GM04503 (cell line): ENCODE measurements at regions not wholly inside any gene's neighbourhood (a gene's known extent, or its start where the extent isn't known, plus 50 kb on each side); places are given as distances from the start of the nearest gene placed in this dataset.
"Not testable (repeated sequence)": the region's sequence is repeated elsewhere in the genome, so short reads cannot be mapped to it uniquely, and the experiment has no call there.

Experiments
- DNase-seq: peaks from one replicate; pipeline ENCODE4 v3.0.0-alpha.2; 2012; ENCODE audit warnings: low read depth

DNA sequence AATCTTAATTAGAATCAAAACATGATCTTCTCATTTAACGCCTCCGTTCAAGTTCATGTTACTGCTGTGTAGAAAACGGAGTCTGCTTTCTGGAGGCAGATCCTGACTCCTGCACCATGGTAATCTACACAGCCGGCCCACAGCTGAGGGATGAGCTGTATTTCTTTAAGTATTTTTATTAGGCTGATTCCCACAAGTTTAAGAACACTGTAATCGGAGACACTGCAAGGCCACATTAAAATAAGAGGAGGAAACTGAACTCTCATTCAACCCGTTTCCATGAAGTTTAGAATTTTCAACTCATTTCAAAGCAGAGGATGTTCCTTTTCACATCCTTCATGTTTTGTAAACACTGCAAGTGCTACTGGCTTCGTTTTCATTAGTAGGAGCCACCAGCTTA lies 372.2 kb downstream of the NFIB start:
- no peak for DNase-seq

- no peak for DNase-seq
These were observed 374.0 kb downstream of the NFIB start for GRCh38 chr9:13939701-13940490.

GRCh38 chr9:13939134-13939533 lies 374.8 kb downstream of the NFIB start:
- peak; percentile 39 for DNase-seq

- DNase-seq: no peak
These were observed 379.5 kb downstream of the NFIB start for GRCh38 chr9:13934416-13934815.

DNA sequence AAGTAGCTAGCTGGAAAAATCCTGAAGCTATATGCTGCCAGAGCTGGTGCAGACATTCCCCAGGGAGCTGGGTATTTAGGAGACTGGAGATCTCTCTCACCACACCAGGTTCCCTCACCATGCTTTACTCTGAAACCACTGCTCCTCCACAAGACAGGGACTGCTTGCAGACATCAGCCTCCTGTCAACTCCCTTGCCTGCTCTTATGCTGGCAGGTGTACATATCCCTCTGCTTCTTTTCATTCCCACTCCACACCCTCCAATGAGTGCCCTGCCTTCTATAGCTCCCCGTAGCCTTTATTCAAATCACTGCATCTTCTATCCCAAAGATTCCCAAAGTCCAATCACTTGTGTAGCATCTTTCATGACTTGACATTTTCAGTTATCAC lies 380.7 kb downstream of the NFIB start:
- no peak for DNase-seq

DNA sequence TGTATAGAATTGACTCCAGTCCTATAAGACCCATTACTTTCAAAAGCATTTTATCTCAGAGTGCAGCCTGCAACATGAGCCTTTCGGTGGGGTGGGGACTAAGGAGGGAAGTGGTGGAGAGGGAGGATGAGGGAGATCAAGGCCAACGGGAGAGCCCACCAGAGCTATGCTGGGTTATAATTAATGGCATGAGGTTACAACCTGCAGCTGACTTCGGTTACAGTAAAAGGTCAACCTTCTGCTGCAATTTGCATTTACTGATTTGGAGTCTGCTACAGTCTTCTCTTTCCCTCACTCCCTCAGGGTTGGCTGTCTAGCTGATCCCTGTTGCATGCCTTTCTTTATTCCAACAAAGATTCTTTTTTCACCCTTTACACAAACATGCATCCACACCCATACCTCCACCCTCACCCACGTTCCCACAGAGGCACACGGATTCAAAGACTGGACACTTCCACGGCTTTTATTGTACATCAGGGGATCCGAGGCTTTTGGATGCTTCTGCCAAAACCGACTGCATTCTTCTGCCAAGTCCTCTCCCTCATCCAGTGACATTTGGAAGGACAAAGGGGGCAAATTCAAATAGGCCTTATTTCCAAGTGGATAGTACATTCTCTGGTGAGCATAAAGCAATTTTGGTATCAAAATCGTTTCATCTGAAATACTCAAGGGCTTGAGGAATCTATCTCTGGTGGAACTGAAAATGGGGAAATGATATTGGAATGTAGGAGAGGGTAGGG lies 381.2 kb downstream of the NFIB start:
- no peak for DNase-seq

DNA sequence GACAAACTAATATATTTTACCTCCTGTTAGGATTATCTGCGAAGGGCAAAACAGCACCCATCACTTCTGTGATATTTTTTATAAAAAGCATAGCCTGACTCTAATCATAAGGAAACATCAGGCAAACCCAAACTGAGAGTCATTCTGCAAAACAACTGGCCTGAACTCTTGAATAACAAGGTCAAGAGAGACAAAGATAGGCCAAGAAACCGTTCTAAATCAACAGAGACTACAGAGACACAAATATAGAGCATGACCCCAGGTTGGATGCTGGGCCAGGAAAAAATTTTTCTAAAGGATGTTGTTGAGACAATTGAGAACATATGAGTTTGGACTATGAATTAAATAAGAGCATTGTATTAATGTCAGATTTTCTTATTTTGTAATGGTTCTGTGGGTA lies 384.9 kb downstream of the NFIB start:
- no peak for DNase-seq

DNA sequence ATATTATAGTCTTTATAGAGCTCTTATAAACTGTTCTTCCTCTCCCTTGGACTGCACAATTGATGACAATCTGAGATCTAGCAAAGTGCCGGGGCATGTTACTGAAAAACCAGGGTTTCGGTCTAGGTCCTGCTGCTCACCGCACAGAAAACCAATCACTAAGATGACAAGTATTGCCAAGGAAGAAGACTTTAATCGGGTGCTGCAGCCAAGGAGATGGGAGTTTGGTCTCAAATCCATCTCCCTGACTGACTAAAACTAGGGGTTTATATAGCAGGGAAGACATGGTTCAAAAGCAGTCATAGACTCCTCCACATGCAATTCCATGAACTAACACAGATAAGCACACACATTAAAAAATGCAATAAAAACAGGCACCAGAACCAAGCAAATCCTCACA lies 390.6 kb downstream of the NFIB start:
- DNase-seq: no peak

DNA sequence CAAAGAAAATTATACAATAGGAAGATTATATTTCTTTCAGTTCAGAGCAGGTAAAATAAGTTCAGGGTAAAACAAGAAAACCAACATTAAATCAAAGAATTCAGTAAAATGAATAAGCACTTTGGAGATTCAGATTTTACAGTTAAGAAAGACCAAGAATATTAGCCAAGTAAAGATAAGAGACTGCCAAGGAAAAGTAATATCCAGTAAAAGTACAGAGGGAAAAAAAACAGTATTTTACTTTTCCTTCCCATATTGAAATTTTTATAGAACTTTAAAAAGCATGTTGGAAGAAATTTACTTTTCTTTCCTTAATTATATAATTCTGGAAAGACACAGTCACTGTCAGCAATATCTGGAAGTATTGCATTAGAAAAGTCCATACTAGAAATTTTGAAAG lies 393.4 kb downstream of the NFIB start:
- no peak for DNase-seq

- no peak for DNase-seq
These were observed 394.5 kb downstream of the NFIB start for GRCh38 chr9:13919401-13919800.

DNA sequence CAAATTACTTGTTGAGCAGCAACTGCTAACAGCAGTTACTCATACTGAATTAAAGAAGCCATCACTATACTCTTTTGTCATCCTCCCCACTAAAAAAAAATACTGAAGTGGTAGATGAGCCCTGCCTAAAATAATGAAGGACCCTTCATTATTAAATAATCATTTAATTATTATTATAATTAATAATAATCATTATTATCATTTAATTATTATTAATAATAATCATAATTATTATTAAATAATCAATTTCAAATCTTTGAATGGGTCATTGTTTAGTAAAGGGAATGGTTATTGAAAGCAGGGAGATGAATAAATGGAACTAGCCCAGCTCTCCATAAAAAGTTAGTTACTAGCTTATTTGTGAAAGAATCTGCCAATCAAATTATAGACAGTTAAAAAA lies 396.4 kb downstream of the NFIB start:
- DNase-seq: no peak

DNA sequence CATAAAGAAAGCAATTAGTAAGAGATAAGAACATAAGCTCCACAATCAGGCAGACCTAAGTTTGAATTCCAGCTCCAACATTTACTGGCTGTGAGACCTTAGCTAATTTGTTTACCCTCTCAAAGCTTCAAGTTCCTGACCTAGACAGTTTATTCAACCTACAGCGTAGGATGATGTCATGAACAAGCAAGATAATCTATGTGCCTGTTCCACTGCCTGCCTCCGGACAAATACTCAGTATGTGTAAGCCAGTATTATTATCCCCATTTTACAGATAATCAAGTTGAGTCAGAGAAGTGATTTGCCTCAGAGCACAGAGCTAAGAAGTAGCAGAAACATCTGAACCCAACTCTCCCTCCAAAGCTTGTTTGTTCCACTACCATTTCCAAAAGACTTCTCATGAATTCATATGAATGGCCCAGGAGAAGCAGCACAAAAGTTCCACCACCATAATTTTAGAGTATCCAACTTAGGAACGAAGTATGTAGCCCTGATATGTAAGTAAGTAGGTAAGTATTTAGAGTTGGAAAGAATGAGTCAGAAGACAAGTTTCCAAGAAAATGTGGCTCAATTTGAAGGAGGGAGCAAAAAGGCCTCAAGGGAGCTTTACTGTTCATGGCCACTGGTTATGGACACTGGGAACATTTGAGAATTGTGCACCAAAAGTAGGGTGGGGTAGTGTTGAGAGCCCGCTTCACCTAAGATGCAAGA lies 398.2 kb downstream of the NFIB start:
- no peak for DNase-seq

DNA sequence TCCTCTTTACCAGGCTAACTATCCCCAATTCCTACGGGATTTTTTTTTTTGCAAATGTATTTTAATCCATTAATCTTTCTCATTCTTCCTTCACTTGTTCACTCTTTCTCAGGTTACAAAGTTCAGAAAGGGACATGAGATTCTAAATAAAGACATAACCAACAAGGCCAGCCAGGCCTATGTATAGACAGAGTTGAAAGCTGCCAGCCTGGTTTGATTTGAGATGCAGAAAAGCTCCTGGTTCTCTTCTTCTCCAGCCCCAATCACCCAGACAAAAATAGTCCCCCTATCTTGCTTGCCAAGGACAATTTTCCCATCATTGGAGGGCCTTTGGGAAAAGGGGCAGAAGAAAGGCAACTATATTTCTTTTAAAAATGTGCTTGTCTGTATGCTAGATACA lies 398.8 kb downstream of the NFIB start:
- no peak for DNase-seq

GRCh38 chr9:13911473-13911872 lies 402.5 kb downstream of the NFIB start:
- no peak for DNase-seq

GRCh38 chr9:13907842-13908241 lies 406.1 kb downstream of the NFIB start:
- not testable (repeated sequence) for DNase-seq

- no peak for DNase-seq
These were observed 409.2 kb downstream of the NFIB start for GRCh38 chr9:13904746-13905145.

GRCh38 chr9:13904311-13904710 lies 409.6 kb downstream of the NFIB start:
- no peak for DNase-seq

- DNase-seq: no peak
These were observed 411.5 kb downstream of the NFIB start for GRCh38 chr9:13902286-13903066.

DNA sequence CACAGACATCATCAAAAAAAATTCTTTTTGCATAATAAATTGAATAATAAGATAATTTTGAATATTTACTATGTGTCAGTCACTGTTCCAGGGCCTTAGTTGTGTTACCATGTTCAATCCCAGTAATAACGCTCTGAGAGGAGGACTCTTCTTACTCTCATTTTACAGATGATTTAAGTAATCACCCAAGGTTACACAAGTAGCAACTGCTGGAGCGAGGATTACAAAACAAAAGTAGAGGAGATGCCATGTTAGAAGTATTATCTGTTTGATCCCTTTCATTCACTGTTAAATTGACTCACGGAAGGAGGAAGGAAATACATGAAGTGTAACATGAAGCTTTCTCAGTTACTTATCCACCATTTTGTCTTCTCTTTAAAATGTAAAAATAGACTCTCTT lies 412.8 kb downstream of the NFIB start:
- no peak for DNase-seq

DNA sequence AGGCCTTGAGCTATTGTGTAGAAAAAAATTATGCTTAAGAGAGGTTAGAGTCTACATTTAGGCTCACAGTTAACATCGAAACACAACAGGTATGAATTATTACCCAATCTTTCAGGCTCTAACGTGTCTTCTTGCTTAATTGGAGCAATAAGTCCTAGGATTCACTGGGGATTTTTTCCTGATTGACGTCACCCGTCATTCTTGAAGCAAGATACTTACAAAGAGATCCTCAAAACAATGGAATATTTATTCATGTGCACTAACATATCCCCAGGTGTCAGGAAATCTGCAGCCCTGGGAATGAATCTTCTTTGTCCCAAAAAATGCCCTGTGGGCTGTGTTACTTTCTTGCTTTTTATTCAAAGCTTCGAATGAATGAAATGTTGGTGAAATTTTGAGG lies 413.5 kb downstream of the NFIB start:
- DNase-seq: no peak

DNA sequence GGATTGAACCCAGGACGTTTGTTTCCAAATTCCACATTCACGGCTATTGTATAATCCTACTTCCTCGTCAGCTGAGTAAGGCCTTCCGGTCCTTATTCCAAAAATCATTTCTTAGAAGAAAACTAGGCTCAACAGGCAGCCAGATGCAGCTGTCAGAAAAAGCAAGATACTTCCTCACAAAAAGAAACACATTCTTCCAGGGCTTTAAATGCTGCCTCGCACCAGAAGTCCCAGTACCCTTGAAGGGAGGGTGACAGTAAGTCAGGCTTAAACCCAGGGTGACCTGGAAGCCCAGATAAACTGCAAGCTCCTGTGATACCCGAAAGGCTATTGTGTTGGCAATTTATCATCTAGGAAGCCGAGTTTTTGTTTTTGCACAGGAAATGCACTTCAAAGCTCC lies 414.0 kb downstream of the NFIB start:
- no peak for DNase-seq

DNA sequence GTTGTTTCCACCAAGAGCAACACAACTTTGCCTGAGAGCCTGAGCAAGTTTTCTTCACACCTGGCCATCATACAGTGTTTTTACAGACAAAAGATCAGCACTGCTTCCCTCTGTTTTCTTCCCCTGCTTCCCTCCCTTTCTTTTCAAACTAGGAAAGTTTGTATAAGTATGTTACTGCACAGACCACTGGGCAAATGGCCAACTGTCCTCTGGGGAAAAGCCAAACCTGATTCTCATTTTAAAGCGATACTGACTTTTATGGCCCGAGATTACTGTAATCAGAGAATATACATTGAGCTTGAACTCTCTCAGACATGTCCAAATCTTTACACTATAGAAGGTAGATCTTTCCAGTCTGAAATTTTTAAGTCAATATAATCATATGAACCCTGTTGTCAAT lies 415.0 kb downstream of the NFIB start:
- DNase-seq: no peak
